RWPE1 (cell line): ENCODE measurements at regions not wholly inside any gene's neighbourhood (a gene's known extent, or its start where the extent isn't known, plus 50 kb on each side); places are given as distances from the start of the nearest gene placed in this dataset.

Source experiments
- CTCF ChIA-PET: fragments of 350-600 bp; sonication (Branson Sonifier 250); formaldehyde crosslinking; extraction: SDS; loops from one replicate; lab custom pipeline; 2021; lab: Yijun Ruan, JAX
- POLR2A ChIA-PET: fragments of 400-600 bp; formaldehyde crosslinking; extraction: SDS; loops from one replicate; lab custom pipeline; 2020; ENCODE audit warnings: antibody characterized with exemption; ENCODE audit not compliant: low non-redundant PET; lab: Yijun Ruan, JAX
- DNase-seq: peaks from one replicate; pipeline ENCODE4 v3.0.0; 2012; ENCODE audit warnings: low spot score
- H3K27ac ChIP-seq: fragments of 450-650 bp; 2 replicates; pipeline ENCODE4 v1.5.1; 2017
- CTCF ChIP-seq: fragments of 450-650 bp; conservative IDR thresholded peaks from 2 replicates; pipeline ENCODE4 v1.5.1; 2017; ENCODE audit warnings: low read depth, mild to moderate bottlenecking

GRCh38 chr13:80889829-80890228 is 548.9 kb upstream of the SPRY2 start:
- no peak overlapping the region for H3K27ac ChIP-seq
- CTCF ChIA-PET = no interaction called here
- POLR2A ChIA-PET = no interaction called here
- DNase-seq = no peak
- no peak for TF ChIP-seq CTCF

- DNase-seq = no peak
- ChIA-PET CTCF (no interaction called here), POLR2A (no interaction called here)
- no peak overlapping the region for H3K27ac ChIP-seq
- TF ChIP-seq CTCF = no peak
Measured at GRCh38 chr13:80888390-80888789, 547.5 kb upstream of the SPRY2 start.

GRCh38 chr13:80884056-80884785 is 543.3 kb upstream of the SPRY2 start:
- ChIA-PET POLR2A (no interaction called here), CTCF (interaction anchor here (0.6 kb wide), 1 partner anchor 95 kb away, joined by 3 read pairs; no protein-coding TSS in a partner anchor)
- H3K27ac ChIP-seq = no peak overlapping the region
- TF ChIP-seq CTCF = no peak
- no peak for DNase-seq

GRCh38 chr13:80883545-80883944 is 542.6 kb upstream of the SPRY2 start:
- ChIA-PET POLR2A (no interaction called here), CTCF (no interaction called here)
- no peak for TF ChIP-seq CTCF
- H3K27ac ChIP-seq = no peak overlapping the region
- DNase-seq = no peak

- ChIA-PET POLR2A (no interaction called here), CTCF (no interaction called here)
- TF ChIP-seq CTCF = no peak
- DNase-seq = peak; percentile 8
- H3K27ac ChIP-seq = no peak overlapping the region
Measured at GRCh38 chr13:80881942-80882445, 541.1 kb upstream of the SPRY2 start.

- POLR2A ChIA-PET = no interaction called here
- H3K27ac ChIP-seq = no peak overlapping the region
- no peak for TF ChIP-seq CTCF
- DNase-seq = no peak
- CTCF ChIA-PET = no interaction called here
Measured at GRCh38 chr13:80881495-80881894, 540.6 kb upstream of the SPRY2 start.
